NCI-H748 (cell line): ENCODE measurements at regions not wholly inside any gene's neighbourhood (a gene's known extent, or its start where the extent isn't known, plus 50 kb on each side); places are given as distances from the start of the nearest gene placed in this dataset.

ENCODE experiments used
- DNase-seq: peaks from one replicate; lab custom pipeline; 2025; ENCODE audit not compliant: unreplicated experiment; lab: John Stamatoyannopoulos, UW

DNA sequence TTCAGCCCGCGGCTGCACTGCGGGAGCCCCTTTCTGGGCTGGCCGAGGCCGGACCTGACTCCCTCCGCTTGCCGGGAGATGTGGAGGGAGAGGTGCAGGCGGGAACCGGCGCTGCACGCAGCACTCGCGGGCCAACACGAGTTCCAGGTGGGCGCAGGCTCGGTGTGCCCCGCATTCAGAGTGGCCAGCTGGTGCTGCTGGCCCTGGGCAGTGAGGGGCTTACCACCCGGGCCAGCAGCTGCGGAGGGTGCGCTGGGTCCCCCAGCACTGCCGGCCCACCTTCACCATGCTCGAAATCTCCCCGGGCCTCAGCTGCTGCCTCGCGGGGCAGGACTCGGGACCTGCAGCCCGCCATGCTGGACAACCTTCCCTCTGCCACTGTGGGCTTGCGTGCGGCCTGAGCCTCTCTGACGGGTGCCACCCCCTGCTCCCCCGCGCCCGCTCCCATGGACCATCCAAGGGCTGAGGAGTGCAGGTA lies 733.5 kb upstream of the CCDC54 start:
- DNase-seq = no peak

DNA sequence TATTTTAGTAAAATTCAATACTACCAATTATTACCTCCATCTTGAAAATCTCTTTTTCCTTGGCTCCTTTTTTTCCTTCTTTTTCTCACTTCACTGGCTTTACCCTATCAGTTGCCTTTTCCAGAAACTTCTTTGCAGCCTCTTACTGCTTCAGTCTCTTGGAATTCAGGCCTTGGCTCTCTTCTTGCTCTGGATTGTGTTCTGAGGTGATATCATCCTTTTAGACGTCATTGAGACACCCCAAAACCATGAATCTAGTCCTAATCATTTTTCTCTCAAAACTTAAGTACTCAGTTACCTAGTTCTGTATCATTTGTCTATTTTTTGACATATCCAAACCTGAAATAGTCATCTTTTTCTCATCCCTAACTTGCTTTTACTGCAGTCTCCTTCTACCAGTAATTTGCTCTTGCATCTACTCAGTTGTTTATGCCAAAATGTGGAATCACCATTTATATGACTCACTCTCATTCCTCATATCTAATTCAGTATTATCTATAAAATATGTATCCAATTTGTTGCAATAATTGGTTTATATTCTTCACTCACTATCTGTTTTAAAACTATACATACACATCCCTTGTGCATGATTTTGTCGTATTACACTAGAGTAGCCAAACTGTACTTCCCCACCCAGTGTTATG lies 703.2 kb upstream of the CCDC54 start:
- no peak for DNase-seq

GRCh38 chr3:106675451-106675850 lies 701.8 kb upstream of the CCDC54 start:
- no peak for DNase-seq

DNA sequence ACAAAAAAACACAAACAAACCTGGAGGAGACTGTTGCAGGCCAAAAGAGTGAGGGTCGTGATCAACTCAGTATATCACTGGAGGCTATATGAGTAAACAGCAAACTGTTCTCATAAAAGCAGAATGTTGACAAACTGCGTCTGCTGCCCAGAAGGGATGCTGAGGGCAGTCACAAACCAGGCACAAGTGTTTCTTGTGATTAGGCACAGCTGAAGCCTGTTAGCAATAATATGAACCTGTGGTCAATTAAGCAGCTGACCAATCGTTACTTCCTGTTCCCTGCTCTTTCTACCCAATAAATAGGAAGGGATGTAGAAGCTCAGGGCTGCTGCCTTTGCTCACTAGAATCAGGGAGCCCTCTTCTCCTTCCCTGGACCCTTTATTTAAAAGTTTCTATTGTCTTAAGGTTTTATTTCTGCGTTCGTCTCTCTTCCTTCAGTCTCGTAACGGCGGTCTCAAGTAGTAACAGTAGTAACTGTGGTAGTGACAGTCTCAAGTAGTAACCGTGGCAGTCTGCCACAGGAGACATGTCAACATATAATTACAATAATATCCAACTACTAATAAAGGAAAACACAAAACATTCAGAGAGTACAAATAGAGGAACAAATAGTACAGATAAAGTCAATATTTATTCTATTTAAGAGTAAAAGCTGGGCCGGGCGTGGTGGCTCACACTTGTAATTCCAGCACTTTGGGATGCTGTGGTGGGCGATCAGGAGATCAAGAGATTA lies 698.4 kb upstream of the CCDC54 start:
- peak; percentile 73 for DNase-seq

DNA sequence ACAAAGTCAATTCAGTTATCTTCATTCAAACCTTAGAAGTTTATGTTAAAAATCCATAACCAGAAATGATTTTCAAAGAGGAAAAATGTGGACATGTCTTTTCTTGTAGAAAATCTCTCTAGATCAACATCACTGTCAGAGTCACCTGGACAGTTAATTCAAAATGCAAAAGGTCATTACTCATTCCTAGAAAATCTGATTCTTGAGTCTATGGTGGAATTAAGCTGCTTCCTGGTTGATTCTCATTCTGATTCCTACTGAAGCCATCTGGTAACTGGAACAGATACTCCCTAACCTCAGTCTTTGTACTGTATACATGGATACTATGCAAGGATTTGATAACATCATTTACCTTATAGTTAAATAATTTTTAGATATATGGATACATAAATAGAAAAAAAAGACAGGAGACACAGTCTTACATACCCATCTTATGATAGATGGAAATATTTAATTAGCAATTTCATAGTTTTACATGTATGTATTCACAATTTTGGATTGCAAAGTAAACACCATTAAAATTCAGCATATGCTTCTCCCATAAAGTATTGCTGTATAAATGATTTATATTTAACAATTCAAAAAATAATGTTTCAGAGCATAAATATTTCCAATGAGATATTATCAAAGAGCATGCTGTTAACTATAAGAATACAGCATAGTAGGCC lies 693.2 kb upstream of the CCDC54 start:
- DNase-seq = no peak

GRCh38 chr3:106685745-106686144 lies 691.5 kb upstream of the CCDC54 start:
- peak; percentile 13 for DNase-seq

GRCh38 chr3:106687905-106688304 lies 689.3 kb upstream of the CCDC54 start:
- no peak for DNase-seq

DNA sequence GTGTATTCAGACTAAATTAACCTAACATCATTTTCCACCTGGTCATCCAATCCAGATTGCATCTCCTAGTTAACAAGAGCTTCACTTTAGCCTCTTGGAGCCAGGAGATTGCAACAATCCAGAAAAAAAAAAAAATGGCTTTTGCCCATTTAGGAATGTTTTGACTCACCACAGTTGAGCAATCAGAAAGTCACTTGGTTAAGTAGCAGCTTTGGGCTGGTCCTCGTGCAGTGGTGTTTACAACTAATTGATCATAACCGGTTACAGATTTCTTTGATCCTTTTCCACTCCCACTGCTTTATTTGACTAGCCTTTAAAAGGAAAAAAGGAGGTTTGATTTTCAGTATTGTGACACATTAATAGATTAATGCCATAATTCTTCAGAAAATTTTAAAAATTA lies 688.8 kb upstream of the CCDC54 start:
- DNase-seq = peak; percentile 91

- DNase-seq = peak; percentile 29
Observed at GRCh38 chr3:106691476-106691875, 685.8 kb upstream of the CCDC54 start.

GRCh38 chr3:106692624-106693023 lies 684.6 kb upstream of the CCDC54 start:
- peak; percentile 12 for DNase-seq

GRCh38 chr3:106699122-106699521 lies 678.1 kb upstream of the CCDC54 start:
- peak; percentile 96 for DNase-seq

- DNase-seq = no peak
Observed at GRCh38 chr3:106700981-106701380, 676.3 kb upstream of the CCDC54 start.

GRCh38 chr3:106703524-106703923 lies 673.7 kb upstream of the CCDC54 start:
- no peak for DNase-seq

DNA sequence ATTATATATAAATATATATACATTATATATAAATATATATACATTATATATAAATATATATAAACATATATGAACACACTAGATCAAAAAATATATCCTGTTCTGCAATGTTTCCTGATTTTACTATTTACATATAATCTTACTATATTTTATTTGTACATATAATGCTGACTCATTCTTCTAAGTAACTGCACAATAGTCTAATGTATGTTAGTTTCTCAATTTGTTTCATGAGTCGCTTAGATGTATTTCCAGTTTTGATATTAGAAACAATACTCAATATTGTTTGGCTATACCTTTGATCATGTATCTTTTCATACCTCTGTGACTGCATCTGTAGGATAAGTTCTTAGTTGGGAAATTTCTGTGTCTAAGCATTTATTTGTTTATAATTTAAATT lies 669.9 kb upstream of the CCDC54 start:
- DNase-seq = no peak

- DNase-seq = no peak
Observed at GRCh38 chr3:106710596-106710995, 666.6 kb upstream of the CCDC54 start.

GRCh38 chr3:106711650-106712049 lies 665.6 kb upstream of the CCDC54 start:
- DNase-seq = no peak

- no peak for DNase-seq
Observed at GRCh38 chr3:106714400-106714799, 662.8 kb upstream of the CCDC54 start.

- no peak for DNase-seq
Observed at GRCh38 chr3:106715286-106715685, 662.0 kb upstream of the CCDC54 start.

DNA sequence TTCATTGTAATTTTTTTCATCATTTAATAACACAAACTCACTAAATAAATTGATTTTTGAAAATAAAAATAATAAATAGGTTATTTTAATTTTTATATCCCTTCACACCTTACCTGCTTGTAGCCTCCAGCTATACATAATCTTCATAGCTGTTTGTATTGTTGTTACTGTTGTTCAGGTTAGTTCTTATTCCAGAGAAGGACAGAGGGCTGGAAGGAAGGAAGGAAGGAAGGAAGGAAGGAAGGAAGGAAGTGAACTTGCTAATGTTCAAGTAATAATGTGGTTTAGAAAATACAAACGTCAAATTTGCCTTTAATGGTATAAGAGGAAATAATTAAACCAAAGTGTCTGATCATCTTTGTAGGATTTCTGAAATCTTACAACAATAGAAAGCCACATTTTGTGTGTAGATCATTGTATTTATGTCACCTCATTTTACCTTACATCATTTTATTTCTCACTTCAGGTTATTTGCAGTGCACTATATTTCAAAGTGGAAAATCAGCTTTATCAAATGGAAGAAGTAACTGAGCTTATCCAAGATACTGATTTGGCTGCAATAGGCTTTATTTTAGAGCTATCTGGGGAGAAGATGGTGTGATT lies 660.0 kb upstream of the CCDC54 start:
- DNase-seq = no peak

DNA sequence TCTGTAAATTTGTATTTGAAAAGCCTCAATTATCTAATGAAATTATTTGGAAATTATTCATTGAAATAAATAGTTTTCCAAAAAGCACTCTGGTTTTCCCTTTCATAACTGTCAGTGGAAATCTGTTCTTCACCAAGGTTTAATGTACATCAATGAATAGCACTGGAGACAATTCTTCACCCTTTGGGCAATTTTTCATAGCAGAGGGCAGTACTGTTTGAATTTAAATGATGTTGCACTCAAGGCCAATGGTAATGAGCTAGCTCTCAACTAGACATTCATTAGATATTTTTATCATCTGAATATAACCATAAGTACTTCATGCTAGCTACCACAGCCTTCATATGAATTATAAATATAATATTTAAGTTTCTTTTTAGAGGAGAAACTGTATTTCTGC lies 658.2 kb upstream of the CCDC54 start:
- no peak for DNase-seq

- no peak for DNase-seq
Observed at GRCh38 chr3:106719583-106719982, 657.7 kb upstream of the CCDC54 start.

DNA sequence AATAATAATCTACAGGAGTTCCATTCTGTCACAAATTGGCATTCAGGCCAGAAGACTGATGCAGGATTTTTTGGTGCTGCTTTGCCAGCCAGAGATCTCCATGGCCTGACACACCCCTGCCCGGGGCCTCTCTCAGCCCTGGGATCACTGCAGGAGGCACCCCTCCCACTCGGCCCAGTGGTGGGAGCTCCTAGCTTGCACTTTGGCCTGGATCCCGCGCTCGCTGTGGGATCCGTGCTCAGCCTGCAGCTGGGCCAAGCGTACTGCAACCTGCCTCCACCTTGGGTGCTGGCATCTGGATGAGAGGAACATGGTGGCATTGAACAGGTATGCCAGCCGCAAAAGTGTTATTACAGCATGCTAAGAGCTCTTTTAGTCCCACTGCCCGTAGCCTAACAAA lies 656.7 kb upstream of the CCDC54 start:
- no peak for DNase-seq
